Brain microvascular endothelial cell (primary cell): ENCODE measurements at regions not wholly inside any gene's neighbourhood (a gene's known extent, or its start where the extent isn't known, plus 50 kb on each side); places are given as distances from the start of the nearest gene placed in this dataset.
A peak's percentile ranks its signal among the peaks of the same experiment; 100 is the strongest.
"Not testable (repeated sequence)": the region's sequence is repeated elsewhere in the genome, so short reads cannot be mapped to it uniquely, and the experiment has no call there.

Source experiments
- DNase-seq: peaks from one replicate; pipeline ENCODE4 v3.0.0-alpha.2; 2020
- H3K27ac ChIP-seq: fragments of 250-450 bp; sonication (Bioruptor Pico); 2 replicates; pipeline ENCODE4 v1.5.1; 2020; ENCODE audit warnings: mild to moderate bottlenecking, moderate library complexity
- H3K27me3 ChIP-seq: fragments of 250-450 bp; sonication (Bioruptor Pico); replicated peaks from 2 replicates; pipeline ENCODE4 v1.5.1; 2020; ENCODE audit warnings: mild to moderate bottlenecking
- H3K36me3 ChIP-seq: fragments of 250-450 bp; sonication (Bioruptor Pico); replicated peaks from 2 replicates; pipeline ENCODE4 v1.5.1; 2020; ENCODE audit warnings: mild to moderate bottlenecking
- H3K4me3 ChIP-seq: 2 replicates; pipeline ENCODE4 v1.5.1; 2011; ENCODE audit warnings: low read depth, mild to moderate bottlenecking, control low read depth, low read length, moderate library complexity
- in situ Hi-C: cut with HindIII; loops from 2 replicates; pipeline ENCODE4 v1.10.0; 2017; ENCODE audit warnings: low sequenced_read_pairs, low pct_ligation_motif_present
- TF ChIP-seq, protein P1 (sequence below): IDR thresholded peaks from 2 replicates; pipeline ENCODE4 v1.5.1; 2011; ENCODE audit warnings: low read depth, mild to moderate bottlenecking, moderate library complexity, low read length, control low read depth, inconsistent platforms; ENCODE audit errors: missing control alignments

- in situ Hi-C loops, H3K27ac ChIP-seq, H3K36me3 ChIP-seq, H3K27me3 ChIP-seq, DNase-seq, H3K4me3 ChIP-seq: not testable (repeated sequence)
Measured at GRCh38 chrX:84267432-84267831, 79.4 kb upstream of the RPS6KA6 start.

- TF ChIP-seq, protein P1, sequence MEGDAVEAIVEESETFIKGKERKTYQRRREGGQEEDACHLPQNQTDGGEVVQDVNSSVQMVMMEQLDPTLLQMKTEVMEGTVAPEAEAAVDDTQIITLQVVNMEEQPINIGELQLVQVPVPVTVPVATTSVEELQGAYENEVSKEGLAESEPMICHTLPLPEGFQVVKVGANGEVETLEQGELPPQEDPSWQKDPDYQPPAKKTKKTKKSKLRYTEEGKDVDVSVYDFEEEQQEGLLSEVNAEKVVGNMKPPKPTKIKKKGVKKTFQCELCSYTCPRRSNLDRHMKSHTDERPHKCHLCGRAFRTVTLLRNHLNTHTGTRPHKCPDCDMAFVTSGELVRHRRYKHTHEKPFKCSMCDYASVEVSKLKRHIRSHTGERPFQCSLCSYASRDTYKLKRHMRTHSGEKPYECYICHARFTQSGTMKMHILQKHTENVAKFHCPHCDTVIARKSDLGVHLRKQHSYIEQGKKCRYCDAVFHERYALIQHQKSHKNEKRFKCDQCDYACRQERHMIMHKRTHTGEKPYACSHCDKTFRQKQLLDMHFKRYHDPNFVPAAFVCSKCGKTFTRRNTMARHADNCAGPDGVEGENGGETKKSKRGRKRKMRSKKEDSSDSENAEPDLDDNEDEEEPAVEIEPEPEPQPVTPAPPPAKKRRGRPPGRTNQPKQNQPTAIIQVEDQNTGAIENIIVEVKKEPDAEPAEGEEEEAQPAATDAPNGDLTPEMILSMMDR = no peak
- H3K4me3 ChIP-seq = no peak overlapping the region
- no peak for DNase-seq
Measured at GRCh38 chrX:84259868-84260267, 71.9 kb upstream of the RPS6KA6 start.

GRCh38 chrX:84258708-84259107, 70.7 kb upstream of the RPS6KA6 start:
- DNase-seq = no peak
- no peaks in the 10 kb centered on the region for H3K36me3 ChIP-seq
- TF ChIP-seq, protein P1 = no peak
- H3K27me3 ChIP-seq = no peaks in the 10 kb centered on the region
- H3K4me3 ChIP-seq = no peak overlapping the region
- in situ Hi-C loops = no loop called here
- H3K27ac ChIP-seq = no peak overlapping the region

More at GRCh38 chrX:84259868-84260267, 71.9 kb upstream of the RPS6KA6 start:
- in situ Hi-C loops = no loop called here
- H3K36me3 ChIP-seq = no peaks in the 10 kb centered on the region
- no peak overlapping the region for H3K27ac ChIP-seq
- no peaks in the 10 kb centered on the region for H3K27me3 ChIP-seq

DNA sequence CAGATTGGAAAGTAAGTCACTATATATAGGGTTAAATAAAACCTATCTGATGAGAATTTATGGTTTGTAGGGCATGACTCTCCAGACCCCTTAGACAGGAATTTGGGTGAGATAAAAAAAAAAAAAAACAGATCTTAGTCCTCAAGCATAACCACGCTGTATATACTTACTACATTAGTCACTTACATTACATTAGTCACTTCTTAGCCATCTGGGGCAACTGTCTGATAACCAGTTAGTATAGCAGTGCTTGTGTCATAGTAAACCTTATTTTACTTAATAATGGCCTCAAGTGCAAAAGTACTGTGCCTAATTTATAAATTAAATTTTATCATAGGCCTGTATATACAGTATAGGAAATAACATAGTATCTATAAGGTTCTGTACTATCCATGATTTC, 60.2 kb upstream of the RPS6KA6 start:
- Histone ChIP-seq H3K27ac (no peak overlapping the region), H3K36me3 (no peaks in the 10 kb centered on the region), H3K4me3 (no peak overlapping the region), H3K27me3 (no peaks in the 10 kb centered on the region)
- in situ Hi-C loops = no loop called here
- TF ChIP-seq, protein P1 = no peak
- peak; percentile 1 for DNase-seq

DNA sequence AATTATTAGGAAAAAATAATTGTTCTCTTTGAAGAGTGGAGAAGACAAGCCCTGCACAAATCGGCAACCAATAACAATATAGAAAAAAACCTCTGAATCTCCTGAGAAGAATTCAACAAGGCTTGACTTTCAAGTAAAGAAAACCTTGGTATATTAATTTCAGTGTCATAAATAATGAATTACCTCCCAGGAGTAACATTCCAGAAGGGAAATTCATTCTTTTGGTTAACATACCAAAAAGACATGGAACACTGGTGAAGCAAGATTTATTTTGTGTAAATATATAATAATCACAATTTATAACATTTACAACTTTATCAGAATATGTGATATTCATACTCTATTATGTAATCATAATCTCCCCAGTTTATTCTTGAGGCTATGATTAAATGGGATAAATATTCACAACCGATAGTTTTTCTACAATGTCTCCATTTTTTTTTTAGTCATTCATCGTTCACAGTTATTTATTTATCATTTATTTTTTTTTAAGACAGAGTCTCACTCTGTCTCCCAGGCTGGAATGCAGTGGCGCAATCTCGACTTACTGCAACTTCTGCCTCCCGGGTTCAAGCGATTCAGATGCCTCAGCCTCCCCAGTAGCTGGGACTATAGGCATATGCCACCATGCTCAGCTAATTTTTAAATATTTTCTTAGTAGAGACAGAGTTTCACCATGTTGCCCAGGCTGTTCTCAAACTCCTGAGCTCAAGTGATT, 53.0 kb upstream of the RPS6KA6 start:
- H3K27ac ChIP-seq = no peak overlapping the region
- TF ChIP-seq, protein P1 = no peak
- H3K27me3 ChIP-seq = no peaks in the 10 kb centered on the region
- no peak overlapping the region for H3K4me3 ChIP-seq
- DNase-seq = no peak
- H3K36me3 ChIP-seq = no peaks in the 10 kb centered on the region
- in situ Hi-C loops = no loop called here
